HG03442 (cell line): ENCODE measurements at regions not wholly inside any gene's neighbourhood (a gene's known extent, or its start where the extent isn't known, plus 50 kb on each side); places are given as distances from the start of the nearest gene placed in this dataset.

Experiments
- ATAC-seq: cut with Tn5 transposase; IDR thresholded peaks from one replicate; pipeline ENCODE4 v1.9.1; 2021; ENCODE audit warnings: mild to moderate bottlenecking, moderate library complexity; ENCODE audit not compliant: unreplicated experiment

GRCh38 chr3:157815739-157816138 lies 290.5 kb downstream of the SHOX2 start:
- no peak for ATAC-seq

GRCh38 chr3:157810924-157811718 lies 295.1 kb downstream of the SHOX2 start:
- no peak for ATAC-seq

DNA sequence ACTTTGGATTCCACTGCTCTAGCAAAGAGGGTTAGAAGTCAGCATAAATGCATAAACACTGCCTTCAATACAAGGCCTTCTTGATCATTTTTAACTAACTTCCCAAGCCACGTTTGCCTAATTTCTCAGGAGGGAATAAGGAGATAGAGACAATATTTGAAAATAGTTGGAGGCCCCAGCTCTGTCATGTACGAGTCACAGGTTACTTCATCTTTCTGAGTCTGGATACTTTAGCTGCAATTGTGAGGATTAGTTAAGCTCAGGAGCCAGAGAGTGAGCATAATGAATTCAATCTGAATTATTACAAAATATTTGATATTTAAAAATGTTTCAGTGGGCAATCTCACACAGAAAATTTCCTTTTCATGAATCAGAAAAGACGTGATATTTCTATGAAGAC lies 298.9 kb downstream of the SHOX2 start:
- ATAC-seq: no peak

DNA sequence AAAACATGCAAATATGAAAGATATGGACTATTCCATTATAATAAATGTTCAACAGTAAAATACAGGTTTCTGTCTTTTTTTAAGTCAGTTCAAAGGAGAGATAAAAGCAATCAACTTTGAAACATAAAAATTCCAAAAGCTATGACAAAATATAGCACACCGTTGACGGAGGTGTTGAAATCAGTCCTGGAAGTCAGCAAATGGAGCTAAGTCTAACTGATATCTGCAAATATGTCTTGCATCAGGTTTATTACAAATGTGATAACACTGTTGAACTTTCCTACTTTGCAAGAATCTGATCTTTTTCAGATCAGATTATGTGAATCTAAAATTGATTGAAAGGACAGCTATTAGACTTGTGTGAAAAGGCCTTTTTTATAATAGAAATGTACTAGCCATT lies 300.7 kb downstream of the SHOX2 start:
- no peak for ATAC-seq

DNA sequence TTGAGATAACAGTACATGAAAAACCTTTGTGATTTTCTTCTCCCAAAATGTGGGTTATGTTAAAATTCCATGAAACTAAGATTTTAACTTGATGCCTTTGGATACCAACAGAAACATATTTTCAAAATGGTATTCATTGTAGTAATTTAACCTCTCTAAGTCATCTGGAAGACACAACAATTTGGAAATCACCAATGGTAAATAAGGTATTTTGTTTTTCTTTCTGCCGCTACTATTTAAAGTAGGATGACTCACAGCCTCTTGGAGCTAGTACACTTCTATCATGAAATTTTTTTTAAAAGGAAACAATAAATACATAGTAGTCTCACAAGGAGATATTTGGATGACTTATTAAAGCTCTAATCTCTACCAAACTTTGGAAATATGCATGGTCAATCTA lies 291.6 kb upstream of the VEPH1 start:
- no peak for ATAC-seq

DNA sequence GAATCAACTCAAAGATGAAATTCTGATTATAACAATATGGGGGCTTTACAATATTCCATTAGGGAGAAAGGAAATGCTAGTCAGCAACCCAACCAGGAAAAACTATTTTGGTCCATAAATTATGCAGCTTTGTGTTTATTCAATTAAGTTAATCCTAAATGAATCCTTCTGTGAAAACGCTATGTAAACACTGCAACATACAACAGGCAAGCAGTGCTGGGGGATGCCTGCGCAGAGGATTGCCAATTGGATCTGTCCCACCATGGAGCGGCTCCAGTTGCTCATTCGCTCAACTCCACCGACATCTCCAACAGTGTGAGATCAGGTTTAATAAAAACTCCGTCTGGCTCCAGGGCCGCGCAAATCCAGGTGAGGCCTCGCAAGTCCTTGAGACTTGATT lies 290.5 kb upstream of the VEPH1 start:
- no peak for ATAC-seq

DNA sequence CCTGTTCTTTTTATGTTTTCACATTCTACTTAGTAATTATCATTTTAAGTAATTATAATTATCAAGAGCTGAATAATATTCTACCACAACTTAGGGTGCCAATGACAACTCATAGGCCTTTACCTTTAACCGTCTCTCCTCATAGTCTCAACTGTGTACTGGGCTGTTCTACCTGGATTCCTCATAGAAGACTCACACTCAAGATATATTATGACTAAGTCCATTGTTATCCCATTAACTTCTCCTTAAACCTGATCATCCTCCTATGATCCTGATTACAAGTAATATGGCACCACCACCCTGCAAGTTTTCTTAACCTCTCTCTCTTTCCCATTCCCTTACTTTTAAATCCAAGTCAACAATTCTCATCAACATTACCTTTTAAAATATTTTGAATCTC lies 285.9 kb upstream of the VEPH1 start:
- ATAC-seq: no peak

DNA sequence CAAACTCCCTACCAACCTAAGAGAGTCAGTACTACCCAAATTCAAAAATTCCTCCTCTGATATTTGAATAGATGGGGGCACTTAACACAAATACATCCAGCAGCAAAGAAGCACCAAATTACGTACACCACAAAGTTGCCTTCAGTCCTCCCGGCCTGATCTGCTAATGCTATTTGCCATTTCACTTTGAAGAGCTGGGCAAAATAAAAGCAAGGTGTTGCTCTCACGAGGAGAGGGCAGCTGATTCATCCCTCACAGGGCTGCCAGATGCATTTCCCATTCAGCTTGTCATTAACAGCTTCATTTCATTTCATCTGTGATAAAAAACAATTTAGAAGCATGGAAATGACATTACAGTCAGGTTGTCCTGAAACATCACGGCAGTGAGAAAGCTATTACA lies 283.4 kb upstream of the VEPH1 start:
- no peak for ATAC-seq

- no peak for ATAC-seq
Observed at GRCh38 chr3:157786211-157786610, 283.0 kb upstream of the VEPH1 start.

DNA sequence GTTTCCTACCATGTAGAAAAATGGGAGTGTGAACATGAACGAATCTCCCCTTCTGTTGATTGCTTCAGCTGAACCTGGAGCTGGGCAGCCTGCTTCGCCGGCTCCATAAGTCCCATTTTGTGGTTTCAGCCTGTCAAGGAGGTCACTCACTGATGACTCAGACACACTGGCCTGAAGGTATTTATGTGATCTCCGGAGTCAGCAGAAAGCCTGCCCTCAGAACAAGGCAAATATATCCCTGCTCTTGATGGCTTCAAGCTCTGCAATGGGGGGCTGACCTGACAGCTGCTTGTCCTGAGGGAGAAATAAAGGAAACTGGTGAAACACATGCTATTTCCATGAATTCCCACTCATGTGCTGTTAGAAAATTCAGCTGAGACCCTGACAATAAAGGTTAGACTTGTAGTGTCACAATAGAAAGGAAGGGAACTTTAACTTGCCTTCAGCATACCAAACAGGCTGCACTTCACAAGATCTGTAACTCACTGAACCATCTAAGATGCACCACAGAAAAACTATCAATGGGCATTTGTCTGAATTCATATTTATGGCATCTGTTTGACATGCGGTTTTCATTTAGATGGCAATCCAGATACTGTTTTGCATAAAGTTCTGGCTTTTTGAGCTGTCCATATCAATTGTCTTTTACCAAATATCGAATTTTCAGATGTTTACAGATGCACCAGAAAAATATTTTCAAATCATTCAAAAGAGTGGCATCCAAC lies 282.0 kb upstream of the VEPH1 start:
- no peak for ATAC-seq

GRCh38 chr3:157782236-157782635 lies 279.0 kb upstream of the VEPH1 start:
- no peak for ATAC-seq

DNA sequence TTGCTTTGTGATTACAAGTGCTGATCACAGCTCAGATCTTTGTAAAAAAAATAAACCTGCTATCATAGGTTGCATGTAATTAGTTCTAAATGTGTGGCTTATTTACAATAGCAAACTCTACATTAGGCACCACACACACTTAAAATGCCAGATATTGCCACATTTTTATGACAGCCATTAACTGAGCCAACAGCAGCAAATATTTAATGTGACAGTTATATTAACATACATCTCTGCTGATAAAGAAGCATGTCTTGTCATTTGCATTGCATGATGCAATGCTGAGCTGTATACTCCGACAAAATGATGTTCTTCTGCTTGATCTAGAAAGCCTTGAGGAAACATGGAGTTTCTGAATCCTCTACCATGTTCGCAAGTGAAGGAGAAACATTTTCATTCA lies 273.6 kb upstream of the VEPH1 start:
- ATAC-seq: no peak

- ATAC-seq: no peak
Observed at GRCh38 chr3:157775446-157775845, 272.2 kb upstream of the VEPH1 start.

- ATAC-seq: no peak
Observed at GRCh38 chr3:157769378-157769777, 266.2 kb upstream of the VEPH1 start.

DNA sequence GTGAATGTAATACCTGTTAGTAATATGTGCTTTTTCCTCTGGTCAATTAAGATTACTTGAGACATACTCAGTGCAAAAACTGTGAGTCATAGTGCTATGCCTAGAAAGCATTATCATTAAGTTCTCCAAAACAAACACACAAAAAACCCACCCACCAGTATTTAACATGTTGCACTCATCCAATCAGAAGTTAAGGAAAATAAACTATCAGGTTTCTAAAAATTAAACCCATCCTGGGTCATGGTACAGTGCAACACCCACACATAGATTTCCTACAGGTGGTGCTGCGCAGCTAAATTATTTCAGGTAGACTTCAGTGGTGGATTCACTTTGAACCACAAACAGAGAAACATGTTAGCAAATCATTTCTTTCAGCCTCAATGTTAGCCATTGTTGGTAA lies 264.4 kb upstream of the VEPH1 start:
- ATAC-seq: no peak

GRCh38 chr3:157763644-157764043 lies 260.4 kb upstream of the VEPH1 start:
- ATAC-seq: no peak

- no peak for ATAC-seq
Observed at GRCh38 chr3:157759311-157759710, 256.1 kb upstream of the VEPH1 start.

GRCh38 chr3:157755233-157755632 lies 252.0 kb upstream of the VEPH1 start:
- ATAC-seq: no peak

DNA sequence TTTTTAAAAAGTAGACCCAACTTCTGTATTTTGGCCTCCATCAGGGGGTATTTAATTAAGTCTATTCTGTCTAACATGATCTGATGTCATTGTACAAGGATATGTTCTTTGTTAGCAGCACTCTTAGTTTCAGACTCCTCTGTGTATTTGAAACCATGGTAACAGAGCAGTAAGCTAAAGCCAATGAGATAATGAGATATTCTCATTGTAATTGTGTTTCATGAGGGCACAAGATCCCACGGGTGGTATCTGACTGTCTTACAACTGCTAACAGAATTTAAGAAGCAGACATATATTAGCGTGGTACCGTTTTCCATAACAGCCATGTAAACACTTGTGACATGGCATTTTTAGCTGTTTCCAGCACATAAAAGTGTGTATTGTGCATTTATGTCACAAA lies 251.2 kb upstream of the VEPH1 start:
- ATAC-seq: no peak

GRCh38 chr3:157753787-157754136 lies 250.5 kb upstream of the VEPH1 start:
- ATAC-seq: no peak

DNA sequence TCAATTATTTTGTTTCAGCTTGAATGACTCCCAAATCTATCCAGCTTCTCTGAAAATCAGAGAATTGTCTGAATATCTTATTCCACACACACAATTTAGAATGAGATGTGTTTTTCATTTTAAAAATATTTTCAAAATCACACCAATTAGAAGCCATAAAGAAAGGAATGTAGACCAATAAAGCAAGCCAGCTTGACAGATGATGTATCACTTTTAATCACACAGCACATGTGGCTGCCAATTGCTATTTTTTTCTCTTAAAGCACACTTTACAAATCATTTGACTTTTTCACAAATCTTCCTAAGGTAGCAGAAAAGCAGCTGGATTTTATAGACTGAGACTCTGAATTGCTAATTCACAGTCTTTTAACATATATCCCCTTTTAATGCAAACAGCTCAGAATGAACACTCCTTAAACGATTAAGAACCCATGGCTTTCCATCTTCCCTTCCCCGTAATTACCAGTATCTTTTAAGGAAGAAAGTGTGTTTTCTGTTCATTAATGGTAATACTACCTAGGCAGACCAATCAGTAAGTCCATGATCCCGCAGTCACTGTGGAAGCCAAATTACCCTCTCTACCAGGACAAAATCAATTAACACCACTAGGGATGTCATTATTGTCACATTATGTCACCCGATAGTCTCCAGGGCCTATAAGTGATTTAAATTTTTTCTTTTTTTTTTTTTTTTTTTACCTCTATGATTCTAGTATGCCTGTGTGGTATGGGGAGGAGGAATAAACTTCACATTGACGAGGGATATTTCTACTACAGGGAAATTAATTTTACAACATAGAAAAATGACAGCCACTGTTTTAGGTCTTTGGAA lies 250.0 kb upstream of the VEPH1 start:
- ATAC-seq: no peak

DNA sequence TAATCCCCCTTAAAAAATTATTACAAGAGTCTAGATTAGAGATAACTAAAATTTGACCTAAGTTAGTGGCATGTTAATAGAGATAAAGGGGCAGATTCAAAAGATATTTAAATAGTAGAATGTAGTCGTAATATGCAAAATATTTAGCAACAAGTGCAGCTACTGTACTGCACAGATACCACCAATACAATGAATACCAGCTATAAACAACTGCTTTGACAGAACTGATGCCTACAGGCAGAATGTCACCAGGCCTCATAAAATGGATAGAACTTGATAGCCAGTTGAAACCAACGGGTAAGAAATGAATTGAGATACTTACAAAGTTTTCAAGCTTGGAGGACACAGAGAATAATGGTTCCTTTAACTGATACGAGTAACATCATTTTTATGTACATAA lies 249.3 kb upstream of the VEPH1 start:
- ATAC-seq: no peak
